ENCODE measurements at regions not wholly inside any gene's neighbourhood (a gene's known extent, or its start where the extent isn't known, plus 50 kb on each side); places are given as distances from the start of the nearest gene placed in this dataset.

- no peak overlapping the region for H3K4ac ChIP-seq (replicated peaks; ENCODE audit: insufficient read length, low read depth, low read length)
- no peak overlapping the region for H3K4me2 ChIP-seq (ENCODE audit: insufficient read depth in 1 of 2, low read depth in 2 of 2, low read length in 2 of 2)
- H3K79me1 ChIP-seq (ENCODE audit: low read depth, low read length) = no peaks in the 10 kb centered on the region
- H2BK20ac ChIP-seq (ENCODE audit: low read length) = no peak overlapping the region
- H4K91ac ChIP-seq (replicated peaks; ENCODE audit: insufficient read length, low read length) = no peak overlapping the region
- H4K5ac ChIP-seq (ENCODE audit: insufficient read length, low read depth, low read length) = no peak overlapping the region
- FAIRE-seq (no peak), DNase-seq (ENCODE audit: low read depth in 1 of 2, low spot score in 2 of 2) (no peak)
- no peak overlapping the region for H2BK15ac ChIP-seq (ENCODE audit: low read length)
- H3K18ac ChIP-seq (ENCODE audit: extremely low read depth, low read length) = no peak overlapping the region
- H3K27me3 ChIP-seq (replicated peaks in 1 of 4; ENCODE audit: control insufficient read depth in 3 of 4, extremely low read depth in 1 of 4, insufficient read depth in 3 of 4, low read length in 3 of 4) = no peaks in the 10 kb centered on the region; a peak in 1 of 7 replicates
- H4K20me1 ChIP-seq (replicated peaks in 1 of 2; ENCODE audit: control insufficient read depth in 1 of 2, insufficient read depth in 2 of 2, low read length in 2 of 2) = no peaks in the 10 kb centered on the region
- ChIA-PET POLR2A (ENCODE audit: partially characterized antibody) (no interaction called here), CTCF (ENCODE audit: partially characterized antibody) (interaction anchor here (1.7 kb wide), 1 partner anchor 74 kb away, joined by 4 read pairs; no protein-coding TSS in a partner anchor)
- no peak overlapping the region for H2BK5ac ChIP-seq (ENCODE audit: low read depth, low read length)
- no peak overlapping the region for H3K14ac ChIP-seq (ENCODE audit: insufficient read length)
- no peaks in the 10 kb centered on the region for H3K9me3 ChIP-seq (ENCODE audit: insufficient read depth in 2 of 2, low read depth in 1 of 2, low read length in 1 of 2)
- H3K27ac ChIP-seq (ENCODE audit: low read depth, low read length) = no peak overlapping the region
- H3K79me2 ChIP-seq (ENCODE audit: control insufficient read depth in 1 of 2, insufficient read depth in 2 of 2, low read length in 2 of 2) = no peaks in the 10 kb centered on the region; a peak in 1 of 4 replicates
- H3K36me3 ChIP-seq (ENCODE audit: control insufficient read depth in 2 of 4, insufficient read depth in 4 of 4, low read length in 3 of 4) = no peaks in the 10 kb centered on the region
- H3K23ac ChIP-seq (ENCODE audit: insufficient read length) = no peak overlapping the region
- peaks cover 3% of the 10 kb centered on the region; the same call in 1 of the 2 replicates for H3K23me2 ChIP-seq (ENCODE audit: low read depth, low read length)
- TF ChIP-seq SIN3A (conservative IDR thresholded peaks at IDR 0.05 in 1 of 2, IDR thresholded peaks at IDR 0.05 in 1 of 2; ENCODE audit: low read depth in 1 of 2, low read length in 2 of 2) = no peak
- no peak for TF ChIP-seq KDM1A (IDR thresholded peaks at IDR 0.05; ENCODE audit: borderline replicate concordance, low read length)
- no peak for TF ChIP-seq POU5F1 (IDR thresholded peaks at IDR 0.05; ENCODE audit: low read depth, low read length)
- TF ChIP-seq BACH1 (IDR thresholded peaks at IDR 0.05; ENCODE audit: low read length) = no peak
- TF ChIP-seq SRF (IDR thresholded peaks at IDR 0.05; ENCODE audit: low read depth, low read length) = no peak
- no peak for TF ChIP-seq TAF7 (optimal IDR thresholded peaks at IDR 0.05; ENCODE audit: borderline replicate concordance, low read depth, low read length)
- TF ChIP-seq GABPA (IDR thresholded peaks at IDR 0.05; ENCODE audit: borderline replicate concordance, insufficient read depth, low read length) = no peak
- TF ChIP-seq HDAC6 (IDR thresholded peaks at IDR 0.05; ENCODE audit: low read depth, low read length) = no peak
- no peak for TF ChIP-seq EGR1 (IDR thresholded peaks at IDR 0.05; ENCODE audit: borderline replicate concordance, low read depth, low read length)
- no peak for TF ChIP-seq RBBP5 (IDR thresholded peaks at IDR 0.05; ENCODE audit: borderline replicate concordance, low read depth, low read length)
- no peak for TF ChIP-seq CHD2 (IDR thresholded peaks at IDR 0.05; ENCODE audit: low read length)
- no peak for TF ChIP-seq TAF1 (IDR thresholded peaks at IDR 0.05; ENCODE audit: low read depth, low read length)
- no peak for TF ChIP-seq PHF8 (conservative IDR thresholded peaks at IDR 0.05; ENCODE audit: low read depth, low read length)
- no peak overlapping the region for H3K9ac ChIP-seq (replicated peaks in 1 of 4; ENCODE audit: extremely low read depth in 1 of 4, low read depth in 3 of 4, low read length in 3 of 4)
- WGBS, 2 experiments (ENCODE audit: extremely low coverage in 1 of 2, insufficient coverage in 1 of 2, insufficient read length in 1 of 2, insufficient replicate concordance in 2 of 2, low coverage in 1 of 2, low lambda C conversion rate in 2 of 2, missing lambda C conversion rate in 1 of 2) = 94% methylated on average over 1 of the region's 1 CpG; no CpG with 5 or more reads in 1 of the 2 experiments
- no peak overlapping the region for H2BK120ac ChIP-seq (replicated peaks; ENCODE audit: low read depth, low read length)
- no peak overlapping the region for H4K8ac ChIP-seq (ENCODE audit: extremely low read depth, insufficient read depth, low read length)
- H2BK12ac ChIP-seq (ENCODE audit: low read depth, low read length) = no peak overlapping the region
- no peak overlapping the region for H3K56ac ChIP-seq (replicated peaks; ENCODE audit: insufficient read length, low read depth, low read length)
- H3K4me3 ChIP-seq (ENCODE audit: extremely low read depth in 1 of 4, insufficient read depth in 2 of 4, low read depth in 3 of 4, low read length in 4 of 4) = no peak overlapping the region
- H3K4me1 ChIP-seq (replicated peaks in 1 of 4; ENCODE audit: control insufficient read depth in 3 of 4, insufficient read depth in 4 of 4, low read length in 3 of 4) = no peaks in the 10 kb centered on the region
- no peak overlapping the region; the same call in 1 of the 2 replicates for H2AFZ ChIP-seq (ENCODE audit: low read length)
- H2AK5ac ChIP-seq (ENCODE audit: low read depth, low read length) = no peak overlapping the region
Measured at GRCh38 chr7:47095946-47096345, 486.0 kb downstream of the TNS3 start.

Data from H1 (cell line).